Neutrophil (primary cell): ENCODE measurements at regions not wholly inside any gene's neighbourhood (a gene's known extent, or its start where the extent isn't known, plus 50 kb on each side); places are given as distances from the start of the nearest gene placed in this dataset.

Source experiments
- H3K27ac ChIP-seq: fragments of 200-600 bp; sonication (generic); 2 replicates; pipeline ENCODE4 v1.5.1; 2016; ENCODE audit warnings: mild to moderate bottlenecking, moderate library complexity
- H3K27me3 ChIP-seq: fragments of 200-600 bp; sonication (generic); 2 replicates; pipeline ENCODE4 v1.6.0; 2016; ENCODE audit warnings: mild to moderate bottlenecking
- H3K36me3 ChIP-seq: fragments of 200-600 bp; sonication (generic); 2 replicates; pipeline ENCODE4 v1.5.1; 2017
- H3K4me1 ChIP-seq, 2 experiments: fragments of 200-600 bp in 1 of 2; sonication (generic) in 1 of 2; 1 replicate in 1 of 2; 2 replicates in 1 of 2; pipeline versions ENCODE4 v1.5.1 to v1.6.1; 2013 to 2016; ENCODE audit warnings: low read depth in 1 of 2, low read length in 1 of 2, mild to moderate bottlenecking in 1 of 2, moderate library complexity in 1 of 2; ENCODE audit not compliant: control insufficient read depth in 1 of 2, insufficient read depth in 1 of 2
- H3K4me3 ChIP-seq, 2 experiments: fragments of 200-600 bp in 1 of 2; sonication (generic) in 1 of 2; 1 replicate in 1 of 2; 2 replicates in 1 of 2; pipeline ENCODE4 v1.5.1; 2013 to 2016; ENCODE audit warnings: low read depth in 1 of 2, low read length in 1 of 2, mild to moderate bottlenecking in 1 of 2, moderate library complexity in 1 of 2
- H3K9me3 ChIP-seq: fragments of 200-600 bp; sonication (generic); 2 replicates; pipeline ENCODE4 v1.5.1; 2016
- TF ChIP-seq, protein P1 (sequence below): fragments of 200-600 bp; sonication (generic); IDR thresholded peaks from 2 replicates; pipeline ENCODE4 v1.5.1; 2016; ENCODE audit warnings: antibody characterized with exemption

DNA sequence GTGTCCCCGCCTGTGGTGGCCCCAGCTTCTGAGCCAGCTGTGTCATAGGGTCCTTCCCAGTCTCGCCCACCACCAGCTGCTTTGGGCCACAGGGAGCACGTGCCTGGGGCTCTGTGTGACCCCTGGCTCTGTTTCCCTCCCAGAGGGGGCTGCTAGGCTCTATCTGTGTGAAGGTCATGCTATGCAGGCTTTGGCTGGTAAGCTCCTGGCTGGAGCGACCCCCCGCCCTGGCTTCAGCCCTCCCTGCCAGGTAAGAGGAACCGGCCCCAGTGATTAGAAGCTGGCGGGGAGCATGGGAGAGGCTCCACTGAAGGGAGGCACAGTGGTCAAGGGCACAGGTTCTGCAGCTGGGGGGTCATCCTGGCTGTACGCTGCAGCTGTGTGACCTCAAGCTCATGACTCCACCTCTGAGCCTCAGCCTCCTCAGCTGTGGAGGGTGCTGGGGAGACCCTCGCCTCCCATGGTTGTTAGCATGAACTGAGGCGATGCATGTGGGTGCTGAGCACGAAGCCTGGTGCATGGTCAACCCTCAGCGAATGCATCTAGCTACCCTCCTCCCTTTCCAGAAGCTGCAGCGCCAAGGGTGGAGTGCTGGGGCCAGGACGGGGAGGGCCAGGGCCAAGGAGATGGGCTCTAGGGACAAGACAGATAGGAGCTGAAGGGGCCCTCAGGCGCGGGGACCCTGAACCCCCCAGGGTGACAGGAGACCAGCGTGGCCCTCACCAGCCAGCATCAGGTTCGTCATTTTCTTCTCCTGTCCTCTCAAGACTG lies 163.8 kb upstream of the MVB12B start:
- TF ChIP-seq, protein P1, sequence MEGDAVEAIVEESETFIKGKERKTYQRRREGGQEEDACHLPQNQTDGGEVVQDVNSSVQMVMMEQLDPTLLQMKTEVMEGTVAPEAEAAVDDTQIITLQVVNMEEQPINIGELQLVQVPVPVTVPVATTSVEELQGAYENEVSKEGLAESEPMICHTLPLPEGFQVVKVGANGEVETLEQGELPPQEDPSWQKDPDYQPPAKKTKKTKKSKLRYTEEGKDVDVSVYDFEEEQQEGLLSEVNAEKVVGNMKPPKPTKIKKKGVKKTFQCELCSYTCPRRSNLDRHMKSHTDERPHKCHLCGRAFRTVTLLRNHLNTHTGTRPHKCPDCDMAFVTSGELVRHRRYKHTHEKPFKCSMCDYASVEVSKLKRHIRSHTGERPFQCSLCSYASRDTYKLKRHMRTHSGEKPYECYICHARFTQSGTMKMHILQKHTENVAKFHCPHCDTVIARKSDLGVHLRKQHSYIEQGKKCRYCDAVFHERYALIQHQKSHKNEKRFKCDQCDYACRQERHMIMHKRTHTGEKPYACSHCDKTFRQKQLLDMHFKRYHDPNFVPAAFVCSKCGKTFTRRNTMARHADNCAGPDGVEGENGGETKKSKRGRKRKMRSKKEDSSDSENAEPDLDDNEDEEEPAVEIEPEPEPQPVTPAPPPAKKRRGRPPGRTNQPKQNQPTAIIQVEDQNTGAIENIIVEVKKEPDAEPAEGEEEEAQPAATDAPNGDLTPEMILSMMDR: no peak
- H3K9me3 ChIP-seq: no peaks in the 10 kb centered on the region
- no peak overlapping the region for H3K27ac ChIP-seq
- H3K36me3 ChIP-seq: no peaks in the 10 kb centered on the region
- no peaks in the 10 kb centered on the region for H3K4me1 ChIP-seq
- peaks cover 32% of the 10 kb centered on the region for H3K27me3 ChIP-seq
- no peak overlapping the region for H3K4me3 ChIP-seq

- H3K9me3 ChIP-seq: no peaks in the 10 kb centered on the region
- H3K27me3 ChIP-seq: peaks cover 23% of the 10 kb centered on the region
- no peaks in the 10 kb centered on the region for H3K4me1 ChIP-seq
- no peak overlapping the region for H3K27ac ChIP-seq
- TF ChIP-seq, protein P1: no peak
- H3K4me3 ChIP-seq: no peak overlapping the region
- H3K36me3 ChIP-seq: no peaks in the 10 kb centered on the region
These were observed 161.7 kb upstream of the MVB12B start for GRCh38 chr9:126164796-126165525.

DNA sequence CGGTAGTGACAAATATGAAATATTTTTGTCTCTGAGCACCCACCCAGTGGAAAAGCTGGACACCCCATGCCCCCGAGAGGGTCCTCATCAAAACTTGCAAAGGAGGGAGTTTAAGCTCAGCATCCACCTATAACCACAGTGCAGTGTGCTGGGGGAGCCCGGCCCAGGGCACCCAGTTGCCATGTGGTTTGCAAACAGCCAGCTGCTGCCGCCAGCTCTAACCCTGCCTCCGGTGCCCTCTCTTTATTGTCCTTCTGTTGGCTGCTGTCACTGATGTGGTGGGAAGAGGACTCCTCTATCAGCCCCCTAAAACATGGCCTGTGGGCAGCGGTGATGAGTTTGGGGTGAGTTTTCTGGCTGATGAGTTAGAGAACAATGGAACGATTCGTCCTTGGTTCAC lies 160.9 kb upstream of the MVB12B start:
- Histone ChIP-seq H3K27ac (no peak overlapping the region), H3K9me3 (no peaks in the 10 kb centered on the region), H3K4me3 (no peak overlapping the region), H3K36me3 (no peaks in the 10 kb centered on the region), H3K27me3 (peaks cover 23% of the 10 kb centered on the region), H3K4me1 (no peaks in the 10 kb centered on the region)
- TF ChIP-seq, protein P1: no peak

DNA sequence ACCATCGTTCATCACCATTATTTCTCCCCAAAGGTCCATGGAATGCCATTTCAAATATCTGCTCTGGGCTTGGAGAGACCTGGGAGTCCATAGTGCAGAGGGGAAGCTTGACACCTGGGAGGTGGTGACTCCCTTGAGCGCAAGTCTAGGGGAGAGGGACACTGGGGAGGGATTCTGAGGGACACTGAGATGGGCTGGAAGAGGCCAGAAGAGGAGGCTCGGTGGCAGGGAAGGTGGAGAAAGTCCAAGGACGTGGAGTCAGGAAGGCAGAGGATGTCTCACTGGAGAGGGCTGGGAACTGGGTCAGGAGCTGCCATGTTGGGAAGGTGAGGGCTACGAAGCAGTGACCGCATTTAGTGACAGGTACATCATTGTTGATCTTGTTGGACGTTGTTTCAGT lies 160.3 kb upstream of the MVB12B start:
- no peaks in the 10 kb centered on the region for H3K4me1 ChIP-seq
- H3K36me3 ChIP-seq: no peaks in the 10 kb centered on the region
- no peaks in the 10 kb centered on the region for H3K9me3 ChIP-seq
- TF ChIP-seq, protein P1: no peak
- no peak overlapping the region for H3K27ac ChIP-seq
- H3K4me3 ChIP-seq: no peak overlapping the region
- H3K27me3 ChIP-seq: peaks cover 23% of the 10 kb centered on the region

GRCh38 chr9:126166866-126167265 lies 159.8 kb upstream of the MVB12B start:
- no peak overlapping the region for H3K4me3 ChIP-seq
- H3K27me3 ChIP-seq: peaks cover 23% of the 10 kb centered on the region
- H3K4me1 ChIP-seq: no peaks in the 10 kb centered on the region
- no peaks in the 10 kb centered on the region for H3K36me3 ChIP-seq
- TF ChIP-seq, protein P1: no peak
- H3K9me3 ChIP-seq: no peaks in the 10 kb centered on the region
- H3K27ac ChIP-seq: no peak overlapping the region
